GM12865 (cell line): ENCODE measurements at regions not wholly inside any gene's neighbourhood (a gene's known extent, or its start where the extent isn't known, plus 50 kb on each side); places are given as distances from the start of the nearest gene placed in this dataset.

Source experiments
- DNase-seq: peaks from one replicate; pipeline ENCODE4 v3.0.0; 2010; ENCODE audit warnings: low read depth
- H3K4me3 ChIP-seq: 2 replicates; pipeline ENCODE4 v1.5.1; 2011; ENCODE audit warnings: mild to moderate bottlenecking, low read depth, low read length, control low read depth
- CTCF ChIP-seq: IDR thresholded peaks from 2 replicates; pipeline ENCODE4 v1.5.1; 2011; ENCODE audit warnings: low read length, control low read depth, low read depth, inconsistent platforms; ENCODE audit not compliant: insufficient read depth; ENCODE audit errors: missing control alignments

GRCh38 chr15:53102483-53102882 is 312.3 kb upstream of the ONECUT1 start:
- TF ChIP-seq CTCF, result no peak
- no peak for DNase-seq
- no peak overlapping the region for H3K4me3 ChIP-seq

- no peak for DNase-seq
- no peak overlapping the region for H3K4me3 ChIP-seq
- TF ChIP-seq CTCF, result no peak
These were observed 290.3 kb upstream of the ONECUT1 start for GRCh38 chr15:53080484-53080883.

GRCh38 chr15:53074221-53074620 is 284.1 kb upstream of the ONECUT1 start:
- no peak for DNase-seq
- no peak overlapping the region for H3K4me3 ChIP-seq
- no peak for TF ChIP-seq CTCF

- DNase-seq, result peak; percentile 31
- H3K4me3 ChIP-seq, result no peak overlapping the region
- no peak for TF ChIP-seq CTCF
These were observed 281.9 kb upstream of the ONECUT1 start for GRCh38 chr15:53072077-53072476.

- no peak overlapping the region for H3K4me3 ChIP-seq
- no peak for TF ChIP-seq CTCF
- no peak for DNase-seq
These were observed 278.5 kb upstream of the ONECUT1 start for GRCh38 chr15:53068636-53069035.

GRCh38 chr15:53059273-53060043 is 269.3 kb upstream of the ONECUT1 start:
- no peak overlapping the region for H3K4me3 ChIP-seq
- no peak for TF ChIP-seq CTCF
- DNase-seq, result no peak
